ENCODE measurements at regions not wholly inside any gene's neighbourhood (a gene's known extent, or its start where the extent isn't known, plus 50 kb on each side); places are given as distances from the start of the nearest gene placed in this dataset.
A peak's percentile ranks its signal among the peaks of the same experiment; 100 is the strongest.

- TF ChIP-seq CTCF (conservative IDR thresholded peaks at IDR 0.05; ENCODE audit: low read length) = peak; percentile 39
- no peak for TF ChIP-seq EZH2phosphoT487 (IDR thresholded peaks at IDR 0.05; ENCODE audit: borderline replicate concordance)
Measured at GRCh38 chr5:92909602-92909962, 671.4 kb downstream of the NR2F1-AS1 start.

All from Loucy (cell line).